ENCODE measurements at regions not wholly inside any gene's neighbourhood (a gene's known extent, or its start where the extent isn't known, plus 50 kb on each side); places are given as distances from the start of the nearest gene placed in this dataset.
"Not testable (repeated sequence)": the region's sequence is repeated elsewhere in the genome, so short reads cannot be mapped to it uniquely, and the experiment has no call there.

DNA sequence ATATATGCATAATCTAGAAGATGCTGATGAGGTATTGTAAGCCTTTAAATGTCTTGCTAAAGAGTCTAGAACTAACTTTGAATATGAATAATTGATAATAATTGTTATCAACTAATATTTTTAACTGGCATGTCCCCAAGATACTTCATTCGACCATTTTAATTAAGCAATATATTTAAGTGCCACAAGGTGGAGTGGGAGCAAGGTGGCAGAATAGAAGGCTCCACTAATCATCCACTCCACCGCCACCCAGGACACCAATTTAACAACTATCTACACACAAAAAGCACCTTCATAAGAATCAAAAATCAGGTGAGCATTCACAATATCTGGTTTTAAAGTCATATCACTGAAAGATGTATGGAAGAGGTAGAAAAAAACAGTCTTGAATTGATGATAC, 409.6 kb downstream of the SEC23A start:
- DNase-seq, result no peak

GRCh38 chr14:38669027-38669426, 413.1 kb upstream of the CLEC14A start:
- DNase-seq, result no peak

GRCh38 chr14:38663382-38663781, 407.5 kb upstream of the CLEC14A start:
- no peak for DNase-seq

DNA sequence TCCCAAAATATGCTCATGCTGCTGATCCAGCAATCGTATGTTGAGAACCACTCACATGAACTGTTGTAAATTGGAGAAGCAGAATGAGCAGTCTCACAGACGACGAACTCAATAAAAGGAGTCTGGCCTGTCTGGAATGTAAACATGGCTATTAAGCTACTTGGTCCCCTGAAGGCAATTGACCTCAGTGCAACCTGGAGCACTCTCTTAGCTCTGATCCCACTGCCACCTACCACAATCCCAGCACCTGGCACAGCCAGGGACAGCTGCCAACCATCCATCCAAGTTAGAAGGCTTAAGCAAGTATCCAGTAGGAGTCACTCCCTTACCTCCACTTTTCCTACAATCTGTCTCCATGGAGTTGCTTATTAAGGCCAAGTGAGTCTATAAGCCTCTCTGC, 406.9 kb upstream of the CLEC14A start:
- DNase-seq, result no peak

DNA sequence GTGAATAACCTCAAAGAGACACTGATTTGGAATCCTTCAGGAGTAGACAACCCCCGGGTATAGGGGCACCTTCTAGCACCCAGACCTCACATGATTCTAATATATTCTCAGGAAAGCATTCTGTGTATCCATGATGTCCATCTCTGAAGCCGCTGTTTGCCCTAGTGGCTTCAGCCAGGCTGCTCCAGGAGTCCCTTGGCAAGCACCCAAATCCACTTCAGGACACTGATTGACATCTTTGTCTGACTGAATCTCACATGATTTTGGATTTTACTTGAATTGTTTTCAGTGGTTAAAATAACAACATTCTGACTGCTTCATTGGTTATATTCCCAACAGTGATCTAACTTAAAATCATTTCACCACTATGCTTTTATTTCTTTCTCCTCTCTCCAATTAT, 390.5 kb upstream of the CLEC14A start:
- DNase-seq, result no peak

DNA sequence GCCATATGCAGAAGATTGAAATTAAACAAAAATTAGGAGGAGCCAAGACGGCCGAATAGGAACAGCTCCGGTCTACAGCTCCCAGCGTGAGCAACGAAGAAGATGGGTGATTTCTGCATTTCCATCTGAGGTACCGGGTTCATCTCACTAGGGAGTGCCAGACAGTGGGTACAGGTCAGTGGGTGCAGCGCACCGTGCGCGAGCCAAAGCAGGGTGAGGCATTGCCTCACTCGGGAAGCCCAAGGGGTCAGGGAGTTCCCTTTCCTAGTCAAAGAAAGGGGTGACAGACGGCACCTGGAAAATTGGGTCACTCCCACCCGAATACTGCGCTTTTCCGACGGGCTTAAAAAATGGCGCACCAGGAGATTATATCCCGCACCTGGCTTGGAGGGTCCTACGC, 379.0 kb upstream of the CLEC14A start:
- DNase-seq, result not testable (repeated sequence)

DNA sequence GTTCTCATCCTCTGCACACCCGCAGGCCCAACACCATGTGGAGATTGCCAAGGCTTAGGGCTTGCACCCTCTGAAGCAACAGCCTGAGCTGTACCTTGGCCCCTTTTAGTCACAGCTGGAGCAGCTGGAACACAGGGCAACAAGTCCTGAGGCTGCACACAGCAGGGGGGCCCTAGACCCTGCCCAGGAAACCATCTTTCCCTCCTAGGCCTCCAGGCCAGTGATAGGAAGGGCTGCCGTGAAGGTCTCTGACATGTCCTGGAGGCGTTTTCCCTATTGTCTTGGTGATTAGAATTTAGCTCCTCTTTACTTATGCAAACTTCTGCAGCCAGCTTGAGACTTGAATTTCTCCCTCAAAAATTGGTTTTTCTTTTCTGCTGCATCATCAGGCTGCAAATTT, 373.5 kb upstream of the CLEC14A start:
- no peak for DNase-seq

GRCh38 chr14:38627163-38627562, 371.3 kb upstream of the CLEC14A start:
- no peak for DNase-seq

DNA sequence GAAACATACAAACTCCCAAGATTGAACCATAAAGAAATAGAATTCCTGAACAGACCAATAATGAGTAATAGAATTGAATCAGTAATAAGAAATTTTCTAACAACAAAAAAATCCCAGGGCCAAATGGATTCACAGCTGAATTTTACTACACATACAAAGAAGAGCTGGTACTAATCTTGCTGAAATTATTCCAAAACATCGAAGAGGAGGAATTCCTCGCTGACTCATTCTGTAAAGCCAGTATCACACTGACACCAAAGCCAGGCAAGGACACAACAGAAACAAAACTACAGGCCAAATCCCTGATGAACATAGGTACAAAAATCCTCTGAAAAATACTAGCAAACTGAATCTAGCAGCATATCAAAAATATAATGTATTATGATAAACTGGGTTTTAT, 367.8 kb upstream of the CLEC14A start:
- DNase-seq, result no peak

GRCh38 chr14:38618514-38618913, 362.6 kb upstream of the CLEC14A start:
- no peak for DNase-seq

DNA sequence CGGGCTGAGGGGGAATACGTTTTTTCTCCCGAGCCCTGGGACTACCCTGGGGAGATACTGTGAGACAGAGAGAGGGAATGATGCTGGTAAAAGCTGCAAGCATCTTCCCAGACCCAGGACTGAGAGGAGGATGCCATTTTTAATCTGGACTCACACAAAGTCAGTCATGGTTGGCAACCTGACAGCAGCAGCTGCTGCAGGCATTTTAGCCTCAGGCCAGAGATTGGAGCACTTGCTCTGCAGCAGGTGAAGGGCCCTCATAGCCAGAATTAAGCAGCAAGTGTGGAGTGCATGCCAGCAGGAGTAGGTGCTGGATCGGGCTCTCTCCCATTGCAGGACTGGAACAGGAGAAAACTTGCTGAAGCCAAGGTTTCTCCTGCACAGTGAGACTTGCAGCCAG, 361.1 kb upstream of the CLEC14A start:
- DNase-seq, result peak in 1 of 2 experiments; percentile 85

DNA sequence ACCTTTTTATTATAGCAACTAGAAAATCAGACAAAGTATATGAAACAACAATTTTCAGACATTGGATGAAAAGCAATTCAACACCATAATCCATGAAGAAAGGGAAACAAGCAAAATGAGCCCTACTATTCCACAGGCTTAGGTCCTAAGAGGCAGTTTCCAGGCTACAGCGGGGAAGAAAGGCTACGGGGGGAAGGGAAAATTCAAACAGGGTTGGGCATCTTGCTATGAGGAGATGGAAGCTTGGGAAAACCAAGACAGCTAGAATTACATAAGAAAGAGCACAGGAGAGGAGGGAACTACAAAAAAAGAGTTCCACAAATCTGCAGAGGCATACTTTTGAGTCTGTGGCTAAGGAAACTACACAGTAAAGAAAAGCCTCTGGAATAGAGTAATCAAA, 356.0 kb upstream of the CLEC14A start:
- DNase-seq, result no peak

- DNase-seq, result no peak
Observed at GRCh38 chr14:38608244-38608643, 352.4 kb upstream of the CLEC14A start.

DNA sequence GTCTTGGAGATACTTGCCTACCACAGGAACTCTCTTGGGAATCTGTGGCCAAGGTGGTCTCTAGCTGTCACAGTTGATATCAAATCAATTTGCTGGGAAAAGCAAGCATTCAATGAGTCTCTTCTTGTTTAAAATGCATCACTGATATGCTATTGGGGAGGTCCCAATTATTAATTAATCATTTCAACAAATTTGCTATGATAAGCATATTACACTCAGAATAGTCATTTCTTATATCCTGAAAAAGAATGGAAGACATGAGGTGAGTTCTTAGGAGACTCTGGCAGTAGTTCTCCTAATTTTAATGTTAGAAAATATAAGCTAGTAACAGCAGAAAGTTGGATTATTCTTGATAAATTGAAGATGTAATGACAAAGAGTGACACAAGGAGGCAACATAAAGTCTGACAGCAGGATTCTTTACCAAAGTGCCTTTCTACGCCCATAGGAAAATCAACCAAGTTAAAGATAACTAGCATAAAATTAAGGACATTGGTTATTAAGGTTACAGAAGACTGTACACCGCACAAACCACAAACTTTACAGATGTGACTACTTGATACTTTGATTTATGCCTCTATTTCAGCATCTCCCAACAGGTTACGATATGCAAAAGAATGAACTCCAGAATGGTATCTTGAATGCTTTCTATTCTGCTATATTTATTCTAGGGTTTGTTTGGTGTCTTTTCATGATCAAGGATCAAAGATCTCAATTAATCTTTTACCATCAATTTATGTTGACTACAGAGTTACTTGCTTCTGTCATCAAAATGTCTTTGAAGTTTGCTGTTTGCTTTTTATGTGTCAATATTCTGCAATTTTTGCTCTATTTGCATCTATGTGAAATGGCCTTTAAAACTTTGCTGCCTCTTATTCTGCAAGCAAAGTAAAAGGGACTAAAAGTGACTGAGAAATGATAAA, 349.6 kb upstream of the CLEC14A start:
- no peak for DNase-seq

DNA sequence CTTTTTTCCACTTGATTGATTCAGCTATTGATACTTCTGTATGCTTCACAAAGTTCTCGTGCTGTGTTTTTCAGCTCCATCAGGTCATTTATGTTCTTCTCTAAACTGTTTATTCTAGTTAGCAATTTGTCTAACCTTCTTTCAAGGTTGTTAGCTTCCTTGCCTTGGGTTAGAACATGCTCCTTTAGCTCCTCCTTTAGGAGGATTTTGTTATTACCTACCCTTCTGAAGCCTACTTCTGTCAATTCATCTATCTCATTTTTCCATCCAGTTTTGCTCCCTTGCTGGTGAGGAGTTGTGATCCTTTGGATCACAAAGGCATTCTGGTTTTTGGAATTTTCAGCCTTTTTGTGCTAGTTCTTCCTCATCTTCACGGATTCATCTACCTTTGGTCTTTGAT, 344.7 kb upstream of the CLEC14A start:
- not testable (repeated sequence) for DNase-seq

DNA sequence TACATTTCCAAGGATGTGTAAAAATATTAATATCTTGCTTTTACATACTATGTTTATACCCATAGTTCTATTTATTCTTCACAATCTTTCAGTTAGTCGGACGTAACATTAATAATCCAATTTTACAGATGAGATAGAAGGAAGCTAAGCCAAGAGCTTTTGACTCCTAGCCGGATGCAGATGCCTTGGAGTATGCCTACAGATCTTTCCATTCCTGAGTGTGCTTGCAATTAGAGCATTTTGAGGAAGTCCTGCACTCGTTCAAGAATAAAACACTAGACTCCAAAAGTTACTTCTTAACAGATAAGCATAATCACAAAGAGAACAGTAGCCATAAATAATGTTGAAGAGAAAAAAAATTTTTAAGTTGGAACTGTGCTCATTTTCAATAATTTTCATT, 337.6 kb upstream of the CLEC14A start:
- no peak for DNase-seq

DNA sequence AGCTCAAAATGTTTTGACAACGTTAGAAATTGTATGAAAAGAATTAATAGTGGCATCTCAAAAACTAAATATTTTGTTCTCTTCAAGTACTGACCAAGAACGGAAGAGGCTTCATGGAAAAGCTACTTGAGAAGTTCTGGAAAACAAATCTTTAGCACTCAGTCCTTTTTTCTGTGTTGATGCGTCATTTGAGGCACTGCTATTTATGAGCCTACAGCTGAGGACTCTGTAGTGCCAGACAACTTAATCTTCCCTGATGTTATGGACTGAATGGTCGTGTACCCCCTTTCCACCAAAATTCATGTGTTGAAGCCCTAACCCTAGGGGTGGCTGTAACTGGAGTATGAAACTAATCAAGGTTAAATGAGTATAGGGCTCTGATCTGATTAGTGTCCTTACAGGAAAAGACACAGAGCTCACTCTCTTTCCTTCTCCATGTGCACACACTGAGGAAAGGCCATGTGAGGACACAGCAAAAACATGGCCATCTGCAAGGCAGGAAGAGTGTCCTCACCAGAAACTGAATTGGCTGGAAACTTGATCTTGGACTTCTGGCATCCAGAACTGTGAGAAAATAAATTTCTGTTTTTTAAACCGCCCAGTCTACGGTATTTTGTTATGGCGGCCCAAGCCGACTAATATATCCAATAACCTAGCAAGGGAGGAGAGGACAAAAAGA, 337.0 kb upstream of the CLEC14A start:
- peak in 1 of 2 experiments; percentile 42 for DNase-seq

- DNase-seq, result no peak
Observed at GRCh38 chr14:38589747-38590350, 334.0 kb upstream of the CLEC14A start.

DNA sequence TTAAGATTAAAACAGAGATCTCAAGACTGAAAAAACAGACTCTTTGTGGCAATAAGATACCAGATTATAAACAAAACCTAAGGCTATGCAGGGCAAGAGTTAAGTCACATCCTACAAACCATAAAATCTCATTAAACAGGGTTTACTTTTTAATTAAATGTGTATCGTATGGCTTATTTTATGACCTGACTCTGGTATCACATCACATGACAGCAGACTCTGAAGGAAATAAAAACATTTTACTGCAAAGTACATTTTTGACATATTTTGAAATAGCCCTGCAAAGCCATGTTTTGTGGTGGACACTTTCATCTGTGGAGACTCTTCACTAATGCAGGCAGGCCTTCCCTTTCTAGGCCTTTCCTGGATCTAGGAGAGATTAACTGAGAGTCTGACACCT, 327.6 kb upstream of the CLEC14A start:
- no peak for DNase-seq

DNA sequence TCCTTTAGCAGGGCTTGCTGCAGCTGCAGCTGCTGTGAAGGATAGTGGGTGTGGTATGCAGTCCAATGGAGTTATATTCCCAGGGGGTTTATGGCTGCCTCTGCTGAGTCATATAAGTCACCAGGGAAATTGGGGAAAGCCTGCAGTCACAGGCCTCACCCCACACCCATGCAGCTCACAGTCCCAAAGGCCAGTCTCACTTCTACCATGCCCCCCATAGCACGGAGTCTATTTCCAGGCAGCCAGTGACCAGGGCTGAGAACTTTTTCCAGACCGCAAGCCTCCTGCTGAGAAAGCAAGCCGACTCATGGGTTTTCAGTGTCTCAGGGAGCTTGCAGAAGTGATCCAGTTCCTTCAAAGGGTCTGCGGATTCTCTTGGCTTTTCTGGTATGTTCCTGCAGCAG, 322.4 kb upstream of the CLEC14A start:
- DNase-seq, result no peak

- DNase-seq, result peak; percentile 9 to 46
Observed at GRCh38 chr14:38567703-38568102, 311.8 kb upstream of the CLEC14A start.

GRCh38 chr14:38561657-38562056, 305.8 kb upstream of the CLEC14A start:
- DNase-seq, result no peak

- DNase-seq, result no peak
Observed at GRCh38 chr14:38559711-38560110, 303.8 kb upstream of the CLEC14A start.

DNA sequence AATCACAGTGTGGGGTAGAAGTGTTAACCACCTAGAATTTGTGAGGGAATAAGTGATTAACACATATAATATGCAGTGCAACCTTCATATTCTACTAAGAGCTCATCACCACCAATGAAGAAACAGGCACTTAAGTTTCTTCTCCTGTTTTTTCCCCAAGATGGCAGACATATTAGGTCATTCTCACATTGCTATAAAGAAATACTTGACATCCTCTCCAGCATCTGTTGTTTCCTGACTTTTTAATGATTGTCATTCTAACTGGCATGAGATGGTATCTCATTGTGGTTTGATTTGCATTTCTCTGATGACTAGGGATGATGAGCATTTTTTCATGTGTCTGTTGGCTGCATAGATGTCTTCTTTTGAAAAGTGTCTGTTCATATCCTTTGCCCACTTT, 301.5 kb upstream of the CLEC14A start:
- not testable (repeated sequence) for DNase-seq
